WTC11 (cell line): ENCODE measurements at regions not wholly inside any gene's neighbourhood (a gene's known extent, or its start where the extent isn't known, plus 50 kb on each side); places are given as distances from the start of the nearest gene placed in this dataset.

ENCODE experiments used
- ATAC-seq: fragments of 200-7000 bp; cut with Tn5 transposase; 2 replicates; pipeline ENCODE4 v1.10.0; 2021; ENCODE audit warnings: mild to moderate bottlenecking, moderate library complexity
- CTCF ChIA-PET: fragments of 300-600 bp; sonication (Branson Sonifier 250); formaldehyde crosslinking; loops from one replicate; lab custom pipeline; 2021; ENCODE audit warnings: antibody characterized with exemption; lab: Charles Lee
- POLR2A ChIA-PET: fragments of 350-600 bp; sonication (Branson Sonifier 250); formaldehyde crosslinking; loops from one replicate; lab custom pipeline; 2021; ENCODE audit warnings: antibody characterized with exemption; lab: Charles Lee
- DNase-seq: peaks from one replicate; pipeline ENCODE4 v3.0.0; 2021; ENCODE audit warnings: low spot score
- H3K27ac Mint-ChIP-seq: 2 replicates; pipeline ENCODE4 v1.8.0; 2021; ENCODE audit warnings: mixed read lengths
- H3K27me3 Mint-ChIP-seq: 2 replicates; pipeline ENCODE4 v1.8.0; 2021; ENCODE audit warnings: low read depth, mild to moderate bottlenecking, moderate library complexity, mixed read lengths
- H3K36me3 Mint-ChIP-seq: 2 replicates; pipeline ENCODE4 v1.8.0; 2021; ENCODE audit warnings: mixed read lengths
- H3K4me1 Mint-ChIP-seq: 2 replicates; pipeline ENCODE4 v1.8.0; 2022; ENCODE audit warnings: mixed read lengths
- H3K4me3 Mint-ChIP-seq: 2 replicates; pipeline ENCODE4 v1.8.0; 2021; ENCODE audit warnings: mild to moderate bottlenecking, moderate library complexity, mixed read lengths
- H3K9me3 Mint-ChIP-seq: 2 replicates; pipeline ENCODE4 v1.8.0; 2021; ENCODE audit warnings: mixed read lengths
- ERG ChIP-seq: fragments of 250-450 bp; sonication (Bioruptor Pico); IDR thresholded peaks from 2 replicates; pipeline ENCODE4 v1.8.0; 2021; ENCODE audit warnings: mild to moderate bottlenecking
- ESRRA ChIP-seq: sonication (generic); formaldehyde crosslinking; IDR thresholded peaks from 2 replicates; pipeline ENCODE4 v1.8.1; 2022; ENCODE audit warnings: mild to moderate bottlenecking, missing genetic modification reagents, borderline replicate concordance
- ETV6 ChIP-seq: sonication (generic); formaldehyde crosslinking; IDR thresholded peaks from 2 replicates; pipeline ENCODE4 v1.8.1; 2022; ENCODE audit warnings: mild to moderate bottlenecking, missing genetic modification reagents
- FOXK1 ChIP-seq: sonication (generic); formaldehyde crosslinking; IDR thresholded peaks from 2 replicates; pipeline ENCODE4 v1.8.0; 2022; ENCODE audit warnings: mild to moderate bottlenecking, moderate library complexity, missing genetic modification reagents
- FOXP1 ChIP-seq: sonication (generic); formaldehyde crosslinking; IDR thresholded peaks from 2 replicates; pipeline ENCODE4 v1.8.0; 2022; ENCODE audit warnings: missing genetic modification reagents, mild to moderate bottlenecking, moderate library complexity, borderline replicate concordance
- GABPB1 ChIP-seq: sonication (generic); formaldehyde crosslinking; IDR thresholded peaks from 2 replicates; pipeline ENCODE4 v1.8.1; 2023; ENCODE audit warnings: mild to moderate bottlenecking, missing genetic modification reagents
- HMGXB4 ChIP-seq: sonication (generic); formaldehyde crosslinking; IDR thresholded peaks from 2 replicates; pipeline ENCODE4 v1.8.1; 2023; ENCODE audit warnings: mild to moderate bottlenecking, moderate library complexity, missing genetic modification reagents
- JUN ChIP-seq: sonication (generic); formaldehyde crosslinking; IDR thresholded peaks from 2 replicates; pipeline ENCODE4 v1.8.0; 2023; ENCODE audit warnings: mild to moderate bottlenecking, missing genetic modification reagents
- MYBL2 ChIP-seq: sonication (generic); formaldehyde crosslinking; IDR thresholded peaks from 2 replicates; pipeline ENCODE4 v1.8.1; 2023; ENCODE audit warnings: mild to moderate bottlenecking, moderate library complexity, missing genetic modification reagents
- NFE2L1 ChIP-seq: sonication (generic); formaldehyde crosslinking; IDR thresholded peaks from 2 replicates; pipeline ENCODE4 v1.8.1; 2023; ENCODE audit warnings: missing genetic modification reagents
- RORB ChIP-seq: fragments of 250-450 bp; sonication (Bioruptor Pico); IDR thresholded peaks from 2 replicates; pipeline ENCODE4 v1.9.0; 2021; ENCODE audit warnings: mild to moderate bottlenecking
- SOX15 ChIP-seq: fragments of 250-450 bp; sonication (Bioruptor Pico); IDR thresholded peaks from 2 replicates; pipeline ENCODE4 v1.9.0; 2021; ENCODE audit warnings: mild to moderate bottlenecking
- STAT6 ChIP-seq: sonication (generic); formaldehyde crosslinking; conservative IDR thresholded peaks from 2 replicates; pipeline ENCODE4 v1.8.1; 2023; ENCODE audit warnings: mild to moderate bottlenecking, low read depth, missing genetic modification reagents, moderate library complexity
- TEAD1 ChIP-seq: sonication (generic); formaldehyde crosslinking; IDR thresholded peaks from 2 replicates; pipeline ENCODE4 v1.8.0; 2022; ENCODE audit warnings: mild to moderate bottlenecking, missing genetic modification reagents
- TEAD4 ChIP-seq: sonication (generic); formaldehyde crosslinking; IDR thresholded peaks from 2 replicates; pipeline ENCODE4 v1.8.0; 2022; ENCODE audit warnings: mild to moderate bottlenecking, missing genetic modification reagents
- TP53 ChIP-seq: sonication (generic); formaldehyde crosslinking; IDR thresholded peaks from 2 replicates; pipeline ENCODE4 v1.8.1; 2023; ENCODE audit warnings: mild to moderate bottlenecking, missing genetic modification reagents
- USF1 ChIP-seq: sonication (generic); formaldehyde crosslinking; IDR thresholded peaks from 2 replicates; pipeline ENCODE4 v1.8.0; 2022; ENCODE audit warnings: mild to moderate bottlenecking, missing genetic modification reagents
- ZNF232 ChIP-seq: sonication (generic); formaldehyde crosslinking; IDR thresholded peaks from 2 replicates; pipeline ENCODE4 v1.8.0; 2022; ENCODE audit warnings: mild to moderate bottlenecking, missing genetic modification reagents
- ZNF317 ChIP-seq: sonication (generic); formaldehyde crosslinking; IDR thresholded peaks from 2 replicates; pipeline ENCODE4 v1.8.1; 2023; ENCODE audit warnings: low read depth, mild to moderate bottlenecking, moderate library complexity, missing genetic modification reagents, borderline replicate concordance
- ZNF532 ChIP-seq: fragments of 250-450 bp; sonication (Bioruptor Pico); IDR thresholded peaks from 2 replicates; pipeline ENCODE4 v1.9.0; 2021; ENCODE audit warnings: mild to moderate bottlenecking, borderline replicate concordance
- ZNF671 ChIP-seq: fragments of 250-450 bp; sonication (Bioruptor Pico); IDR thresholded peaks from 2 replicates; pipeline ENCODE4 v1.8.0; 2021; ENCODE audit warnings: mild to moderate bottlenecking
- ZSCAN18 ChIP-seq: fragments of 250-450 bp; sonication (Bioruptor Pico); IDR thresholded peaks from 2 replicates; pipeline ENCODE4 v2.1.2; 2022; ENCODE audit warnings: mild to moderate bottlenecking, moderate library complexity

GRCh38 chr11:105312266-105312665, 172.7 kb upstream of the CARD18 start:
- no peaks in the 10 kb centered on the region for H3K4me1 Mint-ChIP-seq
- TF ChIP-seq ZNF317 = no peak
- no peak for TF ChIP-seq HMGXB4 (CRISPR knock-in tag)
- no peak for TF ChIP-seq ZNF671 (CRISPR knock-in tag)
- no peak for TF ChIP-seq TEAD4
- no peak for TF ChIP-seq ZNF232 (CRISPR knock-in tag)
- TF ChIP-seq FOXK1 (CRISPR knock-in tag) = no peak
- TF ChIP-seq ZNF532 (CRISPR knock-in tag) = no peak
- no peak for TF ChIP-seq MYBL2 (CRISPR knock-in tag)
- no peak for TF ChIP-seq ERG (CRISPR knock-in tag)
- no peak for TF ChIP-seq ETV6 (CRISPR knock-in tag)
- no peak for TF ChIP-seq ESRRA (CRISPR knock-in tag)
- TF ChIP-seq TP53 (CRISPR knock-in tag) = no peak
- no peaks in the 10 kb centered on the region for H3K9me3 Mint-ChIP-seq
- no peak overlapping the region for H3K27ac Mint-ChIP-seq
- POLR2A ChIA-PET = no interaction called here
- CTCF ChIA-PET = no interaction called here
- no peaks in the 10 kb centered on the region for H3K27me3 Mint-ChIP-seq
- DNase-seq = no peak
- ATAC-seq = no peak
- H3K4me3 Mint-ChIP-seq = no peak overlapping the region
- H3K36me3 Mint-ChIP-seq = no peaks in the 10 kb centered on the region

GRCh38 chr11:105298630-105299029, 159.1 kb upstream of the CARD18 start:
- no peaks in the 10 kb centered on the region for H3K27me3 Mint-ChIP-seq
- ATAC-seq = no peak
- H3K4me1 Mint-ChIP-seq = no peaks in the 10 kb centered on the region
- no peak overlapping the region for H3K27ac Mint-ChIP-seq
- TF ChIP-seq RORB (CRISPR knock-in tag) = no peak
- no peak for TF ChIP-seq NFE2L1 (CRISPR knock-in tag)
- TF ChIP-seq TEAD1 (CRISPR knock-in tag) = no peak
- no peak for TF ChIP-seq ZSCAN18 (CRISPR knock-in tag)
- TF ChIP-seq USF1 = no peak
- no peak for TF ChIP-seq FOXK1 (CRISPR knock-in tag)
- no peak for TF ChIP-seq JUN (CRISPR knock-in tag)
- TF ChIP-seq SOX15 (CRISPR knock-in tag) = no peak
- TF ChIP-seq STAT6 (CRISPR knock-in tag) = no peak
- TF ChIP-seq FOXP1 = no peak
- no peak for TF ChIP-seq GABPB1 (CRISPR knock-in tag)
- TF ChIP-seq, all 79 proteins: peak for 0
- POLR2A ChIA-PET = no interaction called here
- no peak for DNase-seq
- Mint-ChIP-seq H3K4me3 (no peak overlapping the region), H3K9me3 (peaks cover 6% of the 10 kb centered on the region; the same call in 1 of the 2 replicates), H3K36me3 (no peaks in the 10 kb centered on the region)
- CTCF ChIA-PET = no interaction called here
